ENCODE measurements at regions not wholly inside any gene's neighbourhood (a gene's known extent, or its start where the extent isn't known, plus 50 kb on each side); places are given as distances from the start of the nearest gene placed in this dataset.

DNA sequence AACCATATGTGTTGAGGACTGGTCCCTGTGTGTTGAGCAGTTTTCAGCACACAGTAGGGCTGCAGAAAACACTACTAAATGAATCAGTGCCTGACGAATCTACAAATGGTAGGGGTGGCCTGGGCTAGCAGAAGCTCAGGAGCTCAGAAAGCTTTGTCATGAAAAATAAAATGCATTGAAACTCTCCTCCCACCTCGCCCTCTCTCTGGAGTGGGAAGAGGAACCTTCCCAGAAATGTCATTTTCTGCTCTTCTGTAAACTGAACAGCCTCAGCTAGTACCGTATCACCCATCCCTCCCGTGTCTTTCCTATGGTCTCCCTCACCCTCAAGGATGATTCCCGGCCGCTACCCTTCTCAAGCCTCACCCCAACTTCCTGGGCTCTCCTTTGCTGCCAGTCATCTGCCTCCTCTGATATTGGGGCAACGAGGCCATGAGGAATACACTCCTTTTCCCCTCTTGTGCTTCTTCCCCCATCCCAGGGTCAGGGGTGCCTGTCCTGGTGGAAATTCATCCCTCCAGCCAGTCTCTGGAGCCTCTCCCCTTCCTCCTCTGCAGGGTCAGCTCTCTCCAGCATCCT lies 734.5 kb downstream of the PTPRU start:
- TF ChIP-seq, protein P1, sequence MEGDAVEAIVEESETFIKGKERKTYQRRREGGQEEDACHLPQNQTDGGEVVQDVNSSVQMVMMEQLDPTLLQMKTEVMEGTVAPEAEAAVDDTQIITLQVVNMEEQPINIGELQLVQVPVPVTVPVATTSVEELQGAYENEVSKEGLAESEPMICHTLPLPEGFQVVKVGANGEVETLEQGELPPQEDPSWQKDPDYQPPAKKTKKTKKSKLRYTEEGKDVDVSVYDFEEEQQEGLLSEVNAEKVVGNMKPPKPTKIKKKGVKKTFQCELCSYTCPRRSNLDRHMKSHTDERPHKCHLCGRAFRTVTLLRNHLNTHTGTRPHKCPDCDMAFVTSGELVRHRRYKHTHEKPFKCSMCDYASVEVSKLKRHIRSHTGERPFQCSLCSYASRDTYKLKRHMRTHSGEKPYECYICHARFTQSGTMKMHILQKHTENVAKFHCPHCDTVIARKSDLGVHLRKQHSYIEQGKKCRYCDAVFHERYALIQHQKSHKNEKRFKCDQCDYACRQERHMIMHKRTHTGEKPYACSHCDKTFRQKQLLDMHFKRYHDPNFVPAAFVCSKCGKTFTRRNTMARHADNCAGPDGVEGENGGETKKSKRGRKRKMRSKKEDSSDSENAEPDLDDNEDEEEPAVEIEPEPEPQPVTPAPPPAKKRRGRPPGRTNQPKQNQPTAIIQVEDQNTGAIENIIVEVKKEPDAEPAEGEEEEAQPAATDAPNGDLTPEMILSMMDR (IDR thresholded peaks at IDR 0.05) = no peak
- TF ChIP-seq POLR2A (IDR thresholded peaks at IDR 0.05) = no peak

Data from ovary (tissue), 3 donors.